CD4-positive, alpha-beta T cell (primary cell): ENCODE measurements at regions not wholly inside any gene's neighbourhood (a gene's known extent, or its start where the extent isn't known, plus 50 kb on each side); places are given as distances from the start of the nearest gene placed in this dataset.

ENCODE experiments used
- ATAC-seq: fragments of 200-7000 bp; cut with Tn5 transposase; one replicate; pipeline ENCODE4 v1.10.0; 2022; ENCODE audit warnings: mild to moderate bottlenecking; ENCODE audit not compliant: poor library complexity
- CTCF ChIA-PET: fragments of 350-600 bp; sonication (Branson Sonifier 250); formaldehyde crosslinking; loops from one replicate; lab custom pipeline; 2021; ENCODE audit warnings: antibody characterized with exemption, inconsistent platforms; lab: Charles Lee
- POLR2A ChIA-PET: fragments of 350-600 bp; sonication (Branson Sonifier 250); formaldehyde crosslinking; loops from one replicate; lab custom pipeline; 2021; ENCODE audit warnings: antibody characterized with exemption, inconsistent platforms; lab: Charles Lee
- DNase-seq, 14 experiments: peaks; one replicate each; pipeline ENCODE4 v3.0.0-alpha.2; 2013 to 2020; ENCODE audit warnings: mixed read lengths in 2 of 14
- H3K27ac ChIP-seq, 2 donors: one replicate each; pipeline versions ENCODE4 v1.5.1 to v1.7.0; 2013; ENCODE audit warnings: low read length in 2 of 2, low read depth in 1 of 2, mild to moderate bottlenecking in 1 of 2
- H3K27me3 ChIP-seq, 2 experiments: 1 replicate in 1 of 2; 2 replicates in 1 of 2; pipeline versions ENCODE4 v1.6.1 to v1.7.0; 2013; ENCODE audit warnings: low read length in 2 of 2, control low read depth in 1 of 2, mild to moderate bottlenecking in 1 of 2, moderate library complexity in 1 of 2; ENCODE audit not compliant: insufficient read depth in 2 of 2, control insufficient read depth in 1 of 2
- H3K36me3 ChIP-seq: one replicate; pipeline ENCODE4 v1.6.1; 2013; ENCODE audit warnings: low read length, control low read depth; ENCODE audit not compliant: insufficient read depth
- H3K4me1 ChIP-seq: one replicate; pipeline ENCODE4 v1.6.1; 2013; ENCODE audit warnings: low read length, control low read depth; ENCODE audit not compliant: insufficient read depth
- H3K4me3 ChIP-seq: one replicate; pipeline ENCODE4 v1.5.1; 2013; ENCODE audit warnings: mild to moderate bottlenecking, low read length, moderate library complexity
- H3K9me3 ChIP-seq, 2 experiments: 1 replicate in 1 of 2; 2 replicates in 1 of 2; pipeline versions ENCODE4 v1.6.1 to v1.7.0; 2013; ENCODE audit warnings: low read length in 2 of 2, mild to moderate bottlenecking in 2 of 2, control low read depth in 1 of 2, moderate library complexity in 1 of 2; ENCODE audit not compliant: control insufficient read depth in 1 of 2, insufficient read depth in 1 of 2
- H3K27ac Mint-ChIP-seq: one replicate; pipeline ENCODE4 v1.8.0; 2020; ENCODE audit warnings: mixed read lengths
- H3K27me3 Mint-ChIP-seq: one replicate; pipeline ENCODE4 v1.8.0; 2021; ENCODE audit warnings: mixed read lengths
- H3K36me3 Mint-ChIP-seq: one replicate; pipeline ENCODE4 v1.8.0; 2021; ENCODE audit warnings: low read depth, mixed read lengths
- H3K4me1 Mint-ChIP-seq: one replicate; pipeline ENCODE4 v1.8.0; 2021; ENCODE audit warnings: low read depth, mixed read lengths
- H3K4me3 Mint-ChIP-seq: one replicate; pipeline ENCODE4 v1.8.0; 2020; ENCODE audit warnings: mild to moderate bottlenecking, mixed read lengths
- H3K9me3 Mint-ChIP-seq: one replicate; pipeline ENCODE4 v1.8.0; 2020; ENCODE audit warnings: mixed read lengths
- intact Hi-C, 2 experiments: fragments of 100-400 bp; cut with DNase I in 1 of 2; cut with micrococcal nuclease in 1 of 2; formaldehyde crosslinking; loops; one replicate each; pipeline versions ENCODE4 v1.15.1 to v1.9.0; 2023 to 2025; cut with DNase I, micrococcal nuclease
- TF ChIP-seq, protein P1 (sequence below): fragments of 200-600 bp; IDR thresholded peaks from one replicate; pipeline ENCODE4 v1.8.0; 2022; ENCODE audit warnings: antibody characterized with exemption, mild to moderate bottlenecking

- Histone ChIP-seq H3K4me3 (no peak overlapping the region), H3K36me3 (no peaks in the 10 kb centered on the region), H3K4me1 (no peaks in the 10 kb centered on the region), H3K27me3 (no peaks in the 10 kb centered on the region), H3K9me3 (peaks cover 0 to 4% of the 10 kb centered on the region in 2 experiments), H3K27ac (no peak overlapping the region)
- Mint-ChIP-seq H3K4me3 (no peak overlapping the region), H3K27ac (no peak overlapping the region), H3K4me1 (no peaks in the 10 kb centered on the region), H3K36me3 (no peaks in the 10 kb centered on the region), H3K9me3 (peaks cover 5% of the 10 kb centered on the region), H3K27me3 (no peaks in the 10 kb centered on the region)
- intact Hi-C loops, result no loop called here
- ATAC-seq (no peak), DNase-seq (no peak)
- ChIA-PET CTCF (no interaction called here), POLR2A (no interaction called here)
- TF ChIP-seq, protein P1, sequence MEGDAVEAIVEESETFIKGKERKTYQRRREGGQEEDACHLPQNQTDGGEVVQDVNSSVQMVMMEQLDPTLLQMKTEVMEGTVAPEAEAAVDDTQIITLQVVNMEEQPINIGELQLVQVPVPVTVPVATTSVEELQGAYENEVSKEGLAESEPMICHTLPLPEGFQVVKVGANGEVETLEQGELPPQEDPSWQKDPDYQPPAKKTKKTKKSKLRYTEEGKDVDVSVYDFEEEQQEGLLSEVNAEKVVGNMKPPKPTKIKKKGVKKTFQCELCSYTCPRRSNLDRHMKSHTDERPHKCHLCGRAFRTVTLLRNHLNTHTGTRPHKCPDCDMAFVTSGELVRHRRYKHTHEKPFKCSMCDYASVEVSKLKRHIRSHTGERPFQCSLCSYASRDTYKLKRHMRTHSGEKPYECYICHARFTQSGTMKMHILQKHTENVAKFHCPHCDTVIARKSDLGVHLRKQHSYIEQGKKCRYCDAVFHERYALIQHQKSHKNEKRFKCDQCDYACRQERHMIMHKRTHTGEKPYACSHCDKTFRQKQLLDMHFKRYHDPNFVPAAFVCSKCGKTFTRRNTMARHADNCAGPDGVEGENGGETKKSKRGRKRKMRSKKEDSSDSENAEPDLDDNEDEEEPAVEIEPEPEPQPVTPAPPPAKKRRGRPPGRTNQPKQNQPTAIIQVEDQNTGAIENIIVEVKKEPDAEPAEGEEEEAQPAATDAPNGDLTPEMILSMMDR, result no peak
These were observed 506.2 kb upstream of the IL12A start for GRCh38 chr3:159482241-159482993.

DNA sequence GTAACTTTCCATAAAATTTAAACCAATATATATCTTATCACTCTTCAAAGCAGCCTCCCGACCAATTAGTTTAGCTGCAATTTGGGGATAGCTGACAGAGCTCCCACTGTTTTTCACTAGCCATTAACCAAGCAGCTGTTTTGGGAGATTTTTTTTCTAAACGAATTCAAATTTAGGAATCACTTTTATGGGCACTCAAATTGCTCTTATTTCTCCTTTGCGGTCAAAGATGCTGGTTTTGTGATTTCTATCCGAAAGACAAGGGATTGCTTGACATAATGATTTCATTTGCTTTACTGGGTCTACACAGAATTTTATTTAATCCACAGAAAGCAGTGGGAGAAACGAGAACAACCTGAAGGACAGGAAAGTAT, 505.7 kb upstream of the IL12A start:
- no peaks in the 10 kb centered on the region for H3K36me3 ChIP-seq
- H3K27me3 Mint-ChIP-seq, result no peaks in the 10 kb centered on the region
- no peaks in the 10 kb centered on the region for H3K4me1 ChIP-seq
- H3K4me3 Mint-ChIP-seq, result no peak overlapping the region
- DNase-seq (no peak), ATAC-seq (no peak)
- peaks cover 0 to 4% of the 10 kb centered on the region in 2 experiments for H3K9me3 ChIP-seq
- intact Hi-C loops, result no loop called here
- H3K4me1 Mint-ChIP-seq, result no peaks in the 10 kb centered on the region
- no peak overlapping the region for H3K27ac ChIP-seq
- H3K9me3 Mint-ChIP-seq, result peaks cover 9% of the 10 kb centered on the region
- H3K4me3 ChIP-seq, result no peak overlapping the region
- no peaks in the 10 kb centered on the region for H3K27me3 ChIP-seq
- POLR2A ChIA-PET, result no interaction called here
- CTCF ChIA-PET, result no interaction called here
- no peaks in the 10 kb centered on the region for H3K36me3 Mint-ChIP-seq
- TF ChIP-seq, protein P1, result no peak
- H3K27ac Mint-ChIP-seq, result no peak overlapping the region

DNA sequence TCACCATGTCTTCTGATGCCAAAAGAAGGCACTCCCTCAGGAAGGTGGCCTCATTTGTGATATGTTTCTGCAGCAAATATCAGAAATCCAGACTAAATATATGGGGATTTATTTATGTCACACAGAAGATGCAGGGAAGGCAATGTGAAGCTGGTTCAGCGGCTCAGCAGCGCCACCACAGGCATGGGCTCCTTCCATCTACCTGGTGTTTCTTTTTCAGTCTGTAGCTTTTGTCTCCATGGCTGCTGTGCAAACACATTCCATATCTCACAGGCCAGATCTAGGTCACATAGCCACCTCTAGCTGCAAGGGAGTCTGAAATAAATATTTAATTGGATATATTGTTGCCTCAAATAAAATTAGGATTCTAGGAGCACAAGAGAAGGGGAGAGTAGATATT, 502.1 kb upstream of the IL12A start:
- DNase-seq (no peak), ATAC-seq (no peak)
- Mint-ChIP-seq H3K27ac (no peak overlapping the region), H3K4me1 (no peaks in the 10 kb centered on the region), H3K36me3 (no peaks in the 10 kb centered on the region), H3K9me3 (peaks cover 10% of the 10 kb centered on the region), H3K27me3 (no peaks in the 10 kb centered on the region), H3K4me3 (no peak overlapping the region)
- no peaks in the 10 kb centered on the region for H3K36me3 ChIP-seq
- H3K9me3 ChIP-seq, result peaks cover 0 to 10% of the 10 kb centered on the region in 2 experiments
- POLR2A ChIA-PET, result no interaction called here
- CTCF ChIA-PET, result no interaction called here
- H3K4me1 ChIP-seq, result no peaks in the 10 kb centered on the region
- intact Hi-C loops, result no loop called here
- H3K27ac ChIP-seq, result no peak overlapping the region
- TF ChIP-seq, protein P1, result no peak
- H3K4me3 ChIP-seq, result no peak overlapping the region
- no peaks in the 10 kb centered on the region for H3K27me3 ChIP-seq
